Osteoblast (primary cell): ENCODE measurements at regions not wholly inside any gene's neighbourhood (a gene's known extent, or its start where the extent isn't known, plus 50 kb on each side); places are given as distances from the start of the nearest gene placed in this dataset.

ENCODE experiments used
- DNase-seq: peaks from one replicate; pipeline ENCODE4 v3.0.0; 2011; ENCODE audit warnings: low spot score, mixed read lengths; ENCODE audit not compliant: insufficient read length; ENCODE audit errors: missing footprints
- H2AFZ ChIP-seq: 2 replicates; pipeline ENCODE4 v1.6.0; 2011; ENCODE audit warnings: mild to moderate bottlenecking, low read length
- H3K27ac ChIP-seq: 2 replicates; pipeline ENCODE4 v1.5.1; 2011; ENCODE audit warnings: mild to moderate bottlenecking, low read depth, low read length, moderate library complexity
- H3K27me3 ChIP-seq: 2 replicates; pipeline ENCODE4 v1.6.0; 2012; ENCODE audit warnings: mild to moderate bottlenecking, control low read depth, inconsistent platforms, low read length, moderate library complexity; ENCODE audit not compliant: insufficient read depth
- H3K36me3 ChIP-seq: 2 replicates; pipeline ENCODE4 v1.5.1; 2011; ENCODE audit warnings: mild to moderate bottlenecking, low read length, control low read depth, moderate library complexity; ENCODE audit not compliant: insufficient read depth
- H3K4me1 ChIP-seq: 2 replicates; pipeline ENCODE4 v1.5.1; 2011; ENCODE audit warnings: mild to moderate bottlenecking, low read length, control low read depth, moderate library complexity; ENCODE audit not compliant: insufficient read depth
- H3K4me2 ChIP-seq: 2 replicates; pipeline ENCODE4 v1.6.0; 2011; ENCODE audit warnings: mild to moderate bottlenecking, low read length; ENCODE audit not compliant: insufficient read depth
- H3K4me3 ChIP-seq: fragments of 200-600 bp; sonication (generic); 3 replicates; pipeline ENCODE4 v1.5.1; 2012; ENCODE audit warnings: mild to moderate bottlenecking, low read length, inconsistent platforms; ENCODE audit not compliant: insufficient read depth
- H3K79me2 ChIP-seq: 2 replicates; pipeline ENCODE4 v1.6.0; 2012; ENCODE audit warnings: mild to moderate bottlenecking, low read length, control low read depth, inconsistent platforms; ENCODE audit not compliant: insufficient read depth
- H3K9me3 ChIP-seq: 2 replicates; pipeline ENCODE4 v1.5.1; 2011; ENCODE audit warnings: low read depth, low read length, control low read depth
- H4K20me1 ChIP-seq: 2 replicates; pipeline ENCODE4 v1.6.0; 2012; ENCODE audit warnings: mild to moderate bottlenecking, low read length, control low read depth; ENCODE audit not compliant: insufficient read depth
- CTCF ChIP-seq: IDR thresholded peaks from 2 replicates; pipeline ENCODE4 v1.5.1; 2011; ENCODE audit warnings: mild to moderate bottlenecking, low read depth, low read length, moderate library complexity; ENCODE audit errors: extremely low read depth

GRCh38 chr20:60170116-60170515 is 211.9 kb downstream of the CDH26 start:
- Histone ChIP-seq H3K27ac (no peak overlapping the region), H3K27me3 (no peaks in the 10 kb centered on the region), H3K4me3 (no peak overlapping the region), H3K79me2 (no peaks in the 10 kb centered on the region), H4K20me1 (no peaks in the 10 kb centered on the region), H3K4me2 (no peak overlapping the region), H3K4me1 (no peaks in the 10 kb centered on the region), H3K36me3 (no peaks in the 10 kb centered on the region), H2AFZ (no peak overlapping the region), H3K9me3 (no peaks in the 10 kb centered on the region)
- DNase-seq: no peak
- TF ChIP-seq CTCF: no peak

GRCh38 chr20:60171313-60171712 is 213.1 kb downstream of the CDH26 start:
- Histone ChIP-seq H3K4me1 (no peaks in the 10 kb centered on the region), H3K36me3 (no peaks in the 10 kb centered on the region), H2AFZ (no peak overlapping the region), H3K79me2 (no peaks in the 10 kb centered on the region), H3K4me2 (no peak overlapping the region), H4K20me1 (no peaks in the 10 kb centered on the region), H3K4me3 (no peak overlapping the region), H3K27ac (no peak overlapping the region), H3K27me3 (no peaks in the 10 kb centered on the region), H3K9me3 (no peaks in the 10 kb centered on the region)
- no peak for DNase-seq
- TF ChIP-seq CTCF: no peak

GRCh38 chr20:60171738-60172137 is 213.5 kb downstream of the CDH26 start:
- Histone ChIP-seq H3K4me3 (no peak overlapping the region), H3K9me3 (no peaks in the 10 kb centered on the region), H4K20me1 (no peaks in the 10 kb centered on the region), H3K4me1 (no peaks in the 10 kb centered on the region), H3K79me2 (no peaks in the 10 kb centered on the region), H2AFZ (no peak overlapping the region), H3K27me3 (no peaks in the 10 kb centered on the region), H3K36me3 (no peaks in the 10 kb centered on the region), H3K4me2 (no peak overlapping the region), H3K27ac (no peak overlapping the region)
- DNase-seq: no peak
- no peak for TF ChIP-seq CTCF

- Histone ChIP-seq H3K36me3 (no peaks in the 10 kb centered on the region), H3K4me2 (no peak overlapping the region), H3K27ac (no peak overlapping the region), H3K4me3 (no peak overlapping the region), H4K20me1 (no peaks in the 10 kb centered on the region), H2AFZ (no peak overlapping the region), H3K4me1 (no peaks in the 10 kb centered on the region), H3K79me2 (no peaks in the 10 kb centered on the region), H3K27me3 (no peaks in the 10 kb centered on the region), H3K9me3 (no peaks in the 10 kb centered on the region)
- TF ChIP-seq CTCF: no peak
- DNase-seq: no peak
These were observed 214.2 kb downstream of the CDH26 start for GRCh38 chr20:60172346-60172984.
